ENCODE measurements at regions not wholly inside any gene's neighbourhood (a gene's known extent, or its start where the extent isn't known, plus 50 kb on each side); places are given as distances from the start of the nearest gene placed in this dataset.

- DNase-seq (ENCODE audit: extremely low spot score, unreplicated experiment) = no peak
- no peak for TF ChIP-seq CTCF (IDR thresholded peaks at IDR 0.05)
- Mint-ChIP-seq H3K27me3 (ENCODE audit: unreplicated experiment) (no peaks in the 10 kb centered on the region), H3K36me3 (ENCODE audit: unreplicated experiment) (no peaks in the 10 kb centered on the region), H3K4me3 (ENCODE audit: unreplicated experiment) (no peak overlapping the region), H3K27ac (ENCODE audit: unreplicated experiment) (no peak overlapping the region), H3K4me1 (ENCODE audit: unreplicated experiment) (no peaks in the 10 kb centered on the region), H3K9me3 (ENCODE audit: unreplicated experiment) (no peaks in the 10 kb centered on the region)
These were observed 564.2 kb upstream of the KIRREL3 start for GRCh38 chr11:127564810-127565209.

DNA sequence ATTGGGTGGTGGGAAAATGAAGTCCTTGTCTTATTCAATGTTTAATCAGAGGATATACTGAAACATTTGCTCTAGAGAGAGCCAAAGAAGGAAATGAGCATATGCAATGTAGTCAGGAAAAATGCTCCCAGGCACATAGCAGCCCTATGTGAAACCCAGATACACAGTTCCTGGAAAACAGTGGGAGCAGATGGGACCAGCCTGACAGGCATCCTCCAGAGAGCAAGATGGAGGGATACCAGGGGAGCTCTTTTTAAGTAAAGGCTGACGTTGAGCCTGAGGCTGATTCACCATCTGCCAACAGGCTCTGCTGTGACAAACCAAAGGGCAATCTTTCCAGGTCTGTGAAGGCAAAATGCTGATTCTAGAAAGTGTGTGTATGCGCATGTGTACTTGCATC, 559.4 kb upstream of the KIRREL3 start:
- no peaks in the 10 kb centered on the region for H3K4me1 Mint-ChIP-seq (ENCODE audit: unreplicated experiment)
- no peaks in the 10 kb centered on the region for H3K9me3 Mint-ChIP-seq (ENCODE audit: unreplicated experiment)
- H3K27ac Mint-ChIP-seq (ENCODE audit: unreplicated experiment) = no peak overlapping the region
- H3K36me3 Mint-ChIP-seq (ENCODE audit: unreplicated experiment) = no peaks in the 10 kb centered on the region
- no peak for TF ChIP-seq CTCF (IDR thresholded peaks at IDR 0.05)
- no peaks in the 10 kb centered on the region for H3K27me3 Mint-ChIP-seq (ENCODE audit: unreplicated experiment)
- no peak overlapping the region for H3K4me3 Mint-ChIP-seq (ENCODE audit: unreplicated experiment)
- DNase-seq (ENCODE audit: extremely low spot score, unreplicated experiment) = no peak

- TF ChIP-seq CTCF (IDR thresholded peaks at IDR 0.05) = no peak
- no peaks in the 10 kb centered on the region for H3K4me1 Mint-ChIP-seq (ENCODE audit: unreplicated experiment)
- H3K27me3 Mint-ChIP-seq (ENCODE audit: unreplicated experiment) = no peaks in the 10 kb centered on the region
- H3K4me3 Mint-ChIP-seq (ENCODE audit: unreplicated experiment) = no peak overlapping the region
- no peaks in the 10 kb centered on the region for H3K36me3 Mint-ChIP-seq (ENCODE audit: unreplicated experiment)
- no peak for DNase-seq (ENCODE audit: extremely low spot score, unreplicated experiment)
- H3K9me3 Mint-ChIP-seq (ENCODE audit: unreplicated experiment) = no peaks in the 10 kb centered on the region
- H3K27ac Mint-ChIP-seq (ENCODE audit: unreplicated experiment) = no peak overlapping the region
These were observed 551.9 kb upstream of the KIRREL3 start for GRCh38 chr11:127552446-127552845.

DNA sequence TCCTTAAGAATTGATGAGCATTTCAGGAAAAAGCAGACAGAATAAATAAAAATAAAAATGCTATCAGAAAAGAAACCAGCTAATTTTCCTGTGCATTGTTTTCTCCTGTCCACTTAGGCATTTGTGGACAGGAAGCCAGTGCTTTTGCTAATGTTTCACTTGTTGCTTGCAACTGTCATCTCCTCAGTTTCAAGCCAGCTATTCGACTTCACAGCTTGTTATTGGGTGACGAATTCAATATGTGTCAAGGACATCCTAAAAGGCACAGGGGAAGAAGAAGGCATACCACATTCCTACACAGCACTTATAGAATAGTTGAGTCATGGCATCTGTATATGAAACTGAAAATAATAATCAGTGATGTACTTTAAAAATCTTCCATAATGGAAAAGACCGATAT, 530.6 kb upstream of the KIRREL3 start:
- Mint-ChIP-seq H3K36me3 (ENCODE audit: unreplicated experiment) (no peaks in the 10 kb centered on the region), H3K9me3 (ENCODE audit: unreplicated experiment) (no peaks in the 10 kb centered on the region), H3K4me1 (ENCODE audit: unreplicated experiment) (no peaks in the 10 kb centered on the region), H3K4me3 (ENCODE audit: unreplicated experiment) (no peak overlapping the region), H3K27me3 (ENCODE audit: unreplicated experiment) (no peaks in the 10 kb centered on the region), H3K27ac (ENCODE audit: unreplicated experiment) (no peak overlapping the region)
- TF ChIP-seq CTCF (IDR thresholded peaks at IDR 0.05) = no peak
- no peak for DNase-seq (ENCODE audit: extremely low spot score, unreplicated experiment)

DNA sequence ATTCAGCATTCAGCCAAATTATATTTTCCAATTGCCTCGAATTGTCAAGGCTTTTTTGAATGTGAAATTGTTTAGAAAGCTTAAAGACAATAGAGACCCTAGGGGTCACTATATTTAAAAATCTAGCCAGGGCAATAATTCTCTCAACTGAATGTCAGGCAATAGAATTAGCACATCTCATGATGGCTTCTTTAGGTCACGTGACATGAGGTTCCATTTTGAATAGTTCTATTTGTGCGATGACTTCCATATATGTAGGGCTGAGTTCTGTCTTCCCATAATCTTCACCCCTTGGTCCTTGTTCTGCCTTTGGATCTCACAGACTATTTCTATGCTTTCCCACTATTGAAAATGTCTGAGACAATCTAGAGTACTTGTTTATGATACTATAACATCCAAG, 527.7 kb upstream of the KIRREL3 start:
- no peak for TF ChIP-seq CTCF (IDR thresholded peaks at IDR 0.05)
- Mint-ChIP-seq H3K36me3 (ENCODE audit: unreplicated experiment) (no peaks in the 10 kb centered on the region), H3K9me3 (ENCODE audit: unreplicated experiment) (no peaks in the 10 kb centered on the region), H3K27me3 (ENCODE audit: unreplicated experiment) (no peaks in the 10 kb centered on the region), H3K27ac (ENCODE audit: unreplicated experiment) (no peak overlapping the region), H3K4me3 (ENCODE audit: unreplicated experiment) (no peak overlapping the region), H3K4me1 (ENCODE audit: unreplicated experiment) (no peaks in the 10 kb centered on the region)
- no peak for DNase-seq (ENCODE audit: extremely low spot score, unreplicated experiment)

Data from osteocyte (in vitro differentiated cells).